ENCODE measurements at regions not wholly inside any gene's neighbourhood (a gene's known extent, or its start where the extent isn't known, plus 50 kb on each side); places are given as distances from the start of the nearest gene placed in this dataset.
A peak's percentile ranks its signal among the peaks of the same experiment; 100 is the strongest.
"Not testable (repeated sequence)": the region's sequence is repeated elsewhere in the genome, so short reads cannot be mapped to it uniquely, and the experiment has no call there.

DNA sequence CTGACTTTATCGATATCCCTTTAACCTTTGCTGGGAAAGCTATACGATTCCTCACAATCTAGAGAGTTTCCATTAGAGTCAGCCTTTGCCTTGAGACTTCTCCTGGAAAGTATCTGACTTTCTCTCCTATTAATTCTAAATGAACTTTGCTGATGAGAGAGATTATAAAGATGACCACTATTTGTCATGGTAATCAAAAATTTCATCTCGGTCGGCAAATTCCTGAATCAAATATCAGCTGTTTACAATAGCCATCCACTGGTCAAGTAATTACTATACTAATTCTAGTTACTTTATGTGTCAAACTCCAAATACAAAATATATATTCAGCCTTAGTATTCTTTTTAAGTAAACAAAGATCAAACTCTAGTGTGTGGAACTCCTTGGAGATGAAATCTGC lies 164.4 kb upstream of the ITGA1 start:
- DNase-seq, result no peak

DNA sequence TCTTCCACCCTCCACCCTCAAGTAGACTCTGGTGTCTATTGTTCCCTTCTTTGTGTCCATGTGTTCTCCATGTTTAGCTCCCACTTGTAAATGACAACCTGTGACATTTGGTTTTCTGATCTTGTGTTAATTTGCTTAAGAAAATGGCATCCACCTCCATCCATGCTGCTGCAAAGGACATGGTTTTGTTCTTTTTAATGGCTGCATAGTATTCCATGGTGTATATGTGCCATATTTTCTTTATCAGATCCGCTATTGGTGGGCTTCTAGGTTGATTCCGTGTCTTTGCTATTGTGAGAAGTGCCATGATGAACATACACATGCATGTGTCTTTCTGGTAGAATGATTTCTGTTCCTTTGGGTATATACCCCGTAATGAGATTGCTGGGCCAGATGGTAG lies 163.4 kb upstream of the ITGA1 start:
- DNase-seq, result no peak

DNA sequence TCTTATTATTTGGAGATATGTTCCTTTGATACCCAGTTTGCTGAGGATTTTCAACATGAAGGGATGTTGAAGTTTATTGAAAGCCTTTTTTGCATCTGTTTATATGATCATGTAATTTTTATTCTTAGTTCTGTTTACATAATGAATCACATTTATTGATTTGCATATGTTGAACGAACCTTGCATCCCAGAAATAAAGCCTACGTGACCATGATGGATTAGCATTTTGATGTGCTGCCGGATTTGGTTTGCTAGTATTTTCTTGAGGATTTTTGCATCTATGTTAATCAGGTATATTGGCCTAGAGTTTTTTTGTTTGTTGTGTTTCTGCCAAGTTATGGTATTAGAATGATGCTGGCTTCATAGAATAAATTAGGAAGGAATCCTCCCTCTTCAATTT lies 161.4 kb upstream of the ITGA1 start:
- no peak for DNase-seq

DNA sequence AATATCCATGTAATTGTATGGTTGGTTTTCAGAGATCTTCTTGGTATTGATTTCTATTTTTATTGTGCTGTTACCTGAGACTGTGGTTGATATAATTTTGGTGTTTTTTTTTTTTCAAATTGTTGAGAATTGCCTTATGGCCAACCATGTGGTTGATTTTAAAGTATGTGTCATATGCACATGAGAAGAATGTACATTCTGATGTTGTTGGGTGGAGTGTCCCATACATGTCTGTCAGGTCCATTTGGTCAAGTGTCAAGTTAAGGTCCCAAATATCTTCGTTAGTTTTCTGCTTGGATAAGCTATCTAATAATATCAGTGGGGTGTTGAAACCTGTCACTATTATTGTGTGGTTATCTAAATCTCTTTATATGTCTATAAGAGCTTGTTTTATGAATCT lies 160.0 kb upstream of the ITGA1 start:
- no peak for DNase-seq

DNA sequence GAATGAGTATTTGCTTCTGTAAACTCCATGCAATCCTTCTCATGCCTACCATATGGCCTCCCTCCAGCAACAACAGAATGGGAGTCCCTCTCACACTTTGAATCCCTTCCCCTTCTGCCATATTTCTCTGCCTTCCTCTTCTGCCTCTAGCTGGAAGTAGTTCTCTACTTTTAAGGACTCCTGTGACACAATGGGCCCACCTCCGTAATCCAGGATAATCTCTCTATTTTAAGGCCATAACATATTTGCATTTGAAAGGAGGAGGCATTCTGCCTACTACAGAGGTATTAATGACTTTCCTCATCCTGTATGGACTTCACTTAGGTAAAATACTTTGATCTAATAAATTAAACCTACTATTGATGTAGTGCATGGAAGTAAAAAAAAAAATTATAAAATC lies 155.4 kb upstream of the ITGA1 start:
- no peak for DNase-seq

DNA sequence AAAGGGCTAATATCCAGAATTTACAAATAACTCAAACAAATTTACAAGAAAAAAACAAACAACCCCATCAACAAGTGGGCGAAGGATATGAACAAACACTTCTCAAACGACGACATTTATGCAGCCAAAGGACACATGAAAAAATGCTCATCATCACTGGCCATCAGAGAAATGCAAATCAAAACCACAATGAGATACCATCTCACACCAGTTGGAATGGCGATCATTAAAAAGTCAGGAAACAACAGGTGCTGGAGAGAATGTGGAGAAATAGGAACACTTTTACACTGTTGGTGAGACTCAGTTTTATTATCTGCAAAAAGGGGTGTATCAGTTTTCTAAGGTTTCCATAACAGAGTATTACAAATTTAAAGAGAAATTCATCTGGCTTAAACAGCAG lies 153.5 kb upstream of the ITGA1 start:
- not testable (repeated sequence) for DNase-seq

DNA sequence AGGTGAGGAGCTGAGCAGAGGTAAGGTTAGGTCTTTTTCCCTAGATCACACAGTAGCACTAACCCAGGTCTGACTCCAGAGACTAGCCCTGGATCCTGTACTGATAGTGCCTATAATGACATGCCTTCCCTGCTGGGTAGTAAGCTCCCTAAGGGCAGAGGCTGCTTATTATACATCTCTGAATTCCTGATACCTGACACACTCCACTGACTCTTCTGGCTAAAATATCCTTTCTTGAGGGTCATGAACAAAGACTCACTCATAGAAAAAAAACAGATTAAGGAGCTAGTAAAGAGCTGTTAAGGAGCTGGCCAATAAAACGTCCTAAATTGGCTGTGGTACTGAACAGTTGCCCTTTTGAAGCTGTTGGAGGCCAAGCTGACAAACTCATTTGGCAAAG lies 149.0 kb upstream of the ITGA1 start:
- DNase-seq, result no peak

DNA sequence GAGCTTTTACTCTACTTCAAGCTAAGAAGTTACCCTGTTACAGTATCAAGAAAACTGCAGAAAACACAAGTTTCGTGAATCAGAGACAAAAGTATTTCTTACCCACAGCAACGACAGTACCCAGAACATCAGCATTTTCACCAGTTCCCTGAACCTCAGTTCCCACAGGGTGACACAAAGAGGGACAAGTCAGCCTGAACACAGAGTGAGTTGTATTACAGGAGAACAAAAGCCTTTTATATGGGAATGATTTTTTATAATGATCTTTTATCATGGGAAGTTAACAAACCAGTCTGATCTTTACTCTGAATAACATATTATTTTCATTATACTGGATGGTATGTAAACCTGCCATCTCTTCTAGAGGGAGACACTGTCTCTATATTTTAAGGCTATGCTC lies 139.0 kb upstream of the ITGA1 start:
- DNase-seq, result no peak

DNA sequence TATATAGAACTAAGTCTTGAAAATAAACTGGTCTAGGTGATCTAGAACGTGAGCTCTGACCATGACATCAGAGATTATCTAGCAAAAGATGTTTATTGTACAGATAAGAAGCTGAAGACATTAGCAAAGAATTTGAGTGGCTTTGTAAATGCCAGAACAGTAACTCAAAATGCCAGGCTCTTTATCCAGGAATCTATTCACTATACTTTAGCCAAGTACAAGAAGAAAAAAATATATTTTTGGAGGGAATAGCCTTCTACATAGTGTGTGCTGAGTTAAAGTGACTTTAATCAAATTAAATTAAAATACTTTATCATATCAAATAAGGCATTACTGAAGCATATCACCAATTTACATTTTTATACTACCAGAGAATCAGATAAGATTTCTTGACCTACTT lies 132.6 kb upstream of the ITGA1 start:
- no peak for DNase-seq

DNA sequence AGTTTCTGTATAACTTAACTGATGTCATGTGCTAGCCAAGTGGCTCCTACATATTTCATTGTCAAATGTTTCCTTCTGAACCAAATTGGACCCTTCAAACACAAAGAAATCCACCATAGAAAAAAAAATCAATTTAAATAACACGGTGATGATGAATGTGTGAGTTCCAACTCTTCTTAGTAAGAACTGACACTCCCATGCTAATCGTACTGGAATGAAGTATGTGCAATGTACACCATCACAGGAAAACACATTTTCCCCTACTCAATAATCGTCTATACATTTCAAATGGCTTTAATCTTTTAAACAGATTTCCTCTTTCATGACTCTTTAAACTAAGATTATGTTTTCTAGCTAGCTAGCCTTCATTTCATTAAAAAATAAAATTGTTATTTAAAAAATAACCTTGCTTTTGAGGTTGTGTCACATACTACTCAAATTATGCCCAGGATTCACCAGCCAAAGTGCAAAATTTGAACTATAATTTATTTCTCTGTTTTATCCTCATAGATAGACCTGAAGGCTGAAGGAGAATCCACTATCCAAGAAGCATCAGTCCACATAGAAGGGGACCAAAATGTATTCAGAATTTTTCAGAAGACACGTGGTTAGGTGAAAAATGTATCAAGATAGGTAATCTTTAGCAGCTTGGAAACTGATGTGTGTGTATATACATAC lies 131.0 kb upstream of the ITGA1 start:
- DNase-seq, result no peak

DNA sequence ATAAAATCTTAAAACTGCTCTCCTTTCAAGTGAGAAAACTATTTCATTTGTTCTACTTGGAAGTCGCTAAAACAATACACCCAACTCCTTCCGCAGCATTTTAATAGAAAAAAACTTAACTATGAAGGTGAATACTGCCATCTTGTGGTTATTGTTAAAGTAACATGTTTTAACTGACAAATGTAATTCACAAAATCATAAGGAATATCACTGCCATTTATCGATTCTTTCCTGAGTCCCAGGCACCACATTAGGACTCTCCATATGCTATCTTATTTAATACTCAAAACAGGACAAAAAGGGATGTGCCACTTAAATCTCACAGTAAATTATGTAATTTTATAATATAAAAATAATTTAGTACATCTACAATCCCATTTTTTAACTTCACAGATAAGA lies 130.5 kb upstream of the ITGA1 start:
- peak; percentile 24 for DNase-seq

DNA sequence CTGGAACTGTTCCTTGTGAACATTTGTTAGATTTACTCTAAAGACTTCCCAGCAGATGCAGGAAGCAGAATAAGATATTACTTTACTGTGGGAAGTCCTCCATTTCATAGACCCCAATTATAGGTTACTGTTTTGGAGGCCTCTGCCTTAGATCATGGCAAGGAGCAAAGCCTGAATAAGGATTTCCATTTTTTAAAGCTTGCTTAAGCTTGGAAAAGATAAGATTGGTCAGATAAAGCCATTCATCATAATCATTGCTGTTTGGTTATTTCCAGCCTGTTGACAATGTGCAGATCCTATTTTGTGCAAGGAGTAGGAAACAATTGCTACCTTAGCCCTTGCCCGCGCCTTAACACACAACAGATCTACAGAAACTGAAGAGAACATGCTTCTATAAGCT lies 129.5 kb upstream of the ITGA1 start:
- DNase-seq, result no peak

DNA sequence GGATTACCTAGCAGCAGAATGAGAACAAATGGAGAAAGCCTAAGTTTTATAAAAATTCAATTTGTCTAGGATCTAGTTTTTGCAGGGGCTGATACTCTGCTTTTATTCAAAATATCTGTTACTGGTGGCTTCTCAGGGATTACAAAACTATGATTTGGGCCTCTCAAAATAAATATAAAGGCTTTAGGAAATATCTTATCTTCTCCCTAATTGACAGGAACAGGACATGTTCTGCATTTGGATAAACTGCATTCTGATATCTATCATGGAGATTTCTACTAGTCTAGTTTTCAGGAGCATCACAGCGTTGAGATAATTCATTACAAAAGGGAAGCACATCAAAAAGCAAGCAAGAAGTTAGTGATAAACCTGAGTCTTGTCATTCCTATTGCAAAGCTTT lies 127.1 kb upstream of the ITGA1 start:
- no peak for DNase-seq

DNA sequence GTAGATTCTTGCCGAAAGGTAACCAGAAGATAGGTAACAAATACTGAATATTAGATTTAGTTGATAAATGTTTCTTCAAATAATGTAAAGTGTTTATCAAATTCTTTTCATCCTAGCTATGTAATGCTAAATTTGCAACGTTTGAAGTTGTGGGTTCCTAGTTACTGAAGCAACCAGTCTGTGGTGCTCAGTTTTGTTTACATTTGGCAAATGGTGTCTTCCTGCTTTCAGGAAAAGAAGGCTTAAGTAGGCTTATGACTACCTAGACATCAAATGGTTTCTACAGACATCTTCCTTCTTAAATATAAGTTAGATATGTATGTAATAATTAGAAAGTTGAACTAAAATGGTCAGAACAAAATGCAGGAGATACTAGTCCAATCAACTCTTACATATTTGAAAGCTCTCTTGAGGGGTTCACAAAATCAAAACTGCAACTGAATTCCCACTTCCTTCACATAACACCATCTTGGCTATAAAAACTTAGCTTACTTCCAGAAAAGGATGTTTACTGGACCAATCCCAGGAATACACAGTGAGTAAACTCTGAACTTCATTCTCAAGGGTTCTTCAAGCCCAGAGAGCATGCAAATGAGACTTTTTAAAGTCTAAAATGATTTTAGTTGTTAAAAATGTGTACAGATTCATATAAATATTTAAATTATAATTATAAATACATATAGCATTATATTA lies 125.7 kb upstream of the ITGA1 start:
- DNase-seq, result no peak

DNA sequence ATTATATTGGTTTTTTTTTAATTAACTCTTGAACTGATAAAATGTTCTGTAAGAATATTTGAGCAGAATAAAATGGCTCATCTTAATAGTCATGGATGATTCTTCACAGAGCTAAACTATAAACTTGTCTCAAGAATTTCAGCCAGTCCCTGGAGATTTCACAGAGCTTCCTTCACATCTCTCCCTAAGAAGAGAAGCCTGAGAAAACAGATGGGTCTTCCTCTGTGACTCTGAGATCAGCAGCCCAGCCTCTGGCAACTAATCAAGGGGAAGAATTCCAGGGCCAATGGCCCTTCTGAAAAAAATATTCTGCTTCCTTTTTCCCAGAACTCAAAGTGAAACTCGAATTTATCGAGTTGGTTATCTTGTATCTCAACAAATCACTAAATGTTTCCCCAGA lies 122.2 kb upstream of the ITGA1 start:
- no peak for DNase-seq

DNA sequence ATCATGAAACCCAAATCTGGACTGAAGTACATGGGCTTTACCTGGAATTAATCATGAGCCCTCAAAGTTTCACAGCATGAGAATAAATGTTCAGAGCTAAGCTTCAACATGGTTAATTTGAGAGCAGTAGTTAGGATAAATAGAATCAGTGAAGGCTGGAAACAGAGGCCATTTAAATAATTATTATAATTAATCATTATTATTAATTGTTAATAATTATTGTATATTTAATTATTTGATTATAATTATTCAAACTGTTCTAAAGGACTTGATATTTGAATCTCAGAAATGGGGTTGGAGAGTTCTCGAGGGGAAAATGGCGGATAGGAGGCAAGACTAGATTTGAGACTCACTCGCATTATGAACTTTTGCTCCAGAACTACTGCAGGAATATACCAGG lies 119.6 kb upstream of the ITGA1 start:
- DNase-seq, result no peak

DNA sequence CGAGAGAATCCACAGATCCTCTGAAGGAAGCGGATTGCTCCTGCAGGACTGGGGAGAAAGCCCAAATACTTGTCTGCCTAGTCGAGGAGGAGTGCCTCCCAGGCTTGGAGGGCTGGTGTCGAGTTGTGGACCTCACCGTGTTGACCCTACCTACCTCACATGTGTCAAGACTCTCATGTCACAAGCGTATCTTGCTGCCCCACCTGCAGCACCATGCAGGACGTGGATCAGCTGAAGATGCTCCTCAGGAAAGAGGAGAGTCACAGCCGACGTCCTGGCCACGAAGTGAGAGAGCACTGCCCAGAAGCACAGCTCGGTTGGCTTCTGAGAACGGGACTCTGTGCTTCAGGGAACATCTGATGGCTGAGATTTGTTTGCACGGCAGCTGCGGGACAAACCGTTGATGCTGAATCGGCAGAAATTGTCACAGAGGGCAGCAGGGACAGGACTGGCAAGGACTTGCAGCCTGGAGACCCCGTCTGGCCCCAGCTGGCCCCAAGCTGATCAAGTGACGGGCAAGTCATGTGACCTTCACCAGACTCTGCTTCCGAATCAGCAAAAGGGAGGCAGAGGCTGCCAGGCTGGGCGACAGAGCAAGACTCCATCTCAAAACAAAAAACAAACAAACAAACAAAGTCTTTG lies 119.1 kb upstream of the ITGA1 start:
- no peak for DNase-seq

DNA sequence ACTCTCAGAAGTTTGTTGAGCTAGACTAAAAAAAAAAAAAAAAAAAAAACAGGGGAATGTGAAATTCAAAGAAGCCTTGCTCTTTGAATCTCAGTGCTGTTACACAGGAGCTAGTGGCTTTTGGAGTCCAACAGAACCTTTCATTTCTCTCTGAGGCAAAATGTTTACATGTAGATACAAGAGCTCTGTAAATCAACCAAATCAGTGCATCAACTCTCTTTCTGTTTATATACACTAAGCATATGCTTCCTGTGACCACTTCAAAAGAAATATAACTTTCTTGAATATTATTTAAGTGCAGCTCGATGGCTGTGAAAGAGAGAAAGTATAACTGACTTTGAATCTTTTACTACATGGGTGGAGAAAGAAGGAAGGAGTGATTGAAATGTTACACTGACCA lies 115.3 kb upstream of the ITGA1 start:
- DNase-seq, result no peak

DNA sequence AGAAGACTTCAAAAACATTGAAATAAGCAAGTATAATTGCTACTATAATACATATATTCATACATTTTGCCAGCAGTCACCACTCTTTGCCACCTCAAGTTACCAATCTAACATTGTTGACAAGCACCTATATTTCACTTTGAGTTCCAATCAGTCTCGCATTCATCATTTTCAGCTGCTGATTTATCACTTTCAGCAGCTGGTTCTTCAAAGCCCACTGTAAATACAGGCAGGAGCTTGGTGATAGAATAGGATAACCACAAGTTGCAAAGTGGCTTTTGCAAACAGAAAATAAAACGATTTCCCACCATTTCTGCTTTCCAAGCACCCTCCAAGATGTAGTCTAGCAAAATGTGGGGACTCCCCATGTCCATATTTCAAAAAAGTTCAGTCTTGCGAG lies 114.2 kb upstream of the ITGA1 start:
- DNase-seq, result no peak

DNA sequence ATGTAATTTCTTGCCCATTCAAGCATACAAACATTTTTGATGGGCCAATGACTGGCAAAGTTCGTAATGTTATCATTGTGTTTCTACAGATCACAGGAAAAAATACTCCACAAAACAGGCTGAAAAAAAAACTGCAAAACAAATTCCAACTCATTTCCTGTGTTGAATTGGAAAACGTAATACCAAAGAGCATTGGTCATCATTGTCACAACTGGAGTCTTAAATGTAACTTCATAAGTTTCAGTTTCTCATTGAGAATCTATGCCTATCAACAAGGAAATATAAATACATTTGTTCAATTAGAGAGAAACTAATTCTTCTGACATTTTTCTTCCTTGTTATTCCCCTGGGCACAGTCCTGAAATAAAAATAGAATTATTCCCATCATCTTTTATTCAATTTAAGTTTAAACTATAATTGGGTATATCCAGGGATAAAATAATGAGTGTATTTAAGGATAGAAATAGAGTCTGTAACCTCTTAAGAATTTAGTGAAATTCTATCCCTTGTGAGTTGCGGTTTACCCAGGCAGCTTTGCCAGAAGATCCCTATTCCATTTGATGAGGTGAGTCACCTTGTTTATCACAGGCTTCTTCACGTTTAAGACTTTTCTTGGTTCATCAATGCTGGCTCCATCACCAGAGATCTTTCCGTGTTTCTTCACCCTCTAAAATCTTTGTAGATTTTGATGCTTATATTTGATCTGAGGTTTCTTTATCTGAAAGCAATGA lies 112.7 kb upstream of the ITGA1 start:
- DNase-seq, result no peak

DNA sequence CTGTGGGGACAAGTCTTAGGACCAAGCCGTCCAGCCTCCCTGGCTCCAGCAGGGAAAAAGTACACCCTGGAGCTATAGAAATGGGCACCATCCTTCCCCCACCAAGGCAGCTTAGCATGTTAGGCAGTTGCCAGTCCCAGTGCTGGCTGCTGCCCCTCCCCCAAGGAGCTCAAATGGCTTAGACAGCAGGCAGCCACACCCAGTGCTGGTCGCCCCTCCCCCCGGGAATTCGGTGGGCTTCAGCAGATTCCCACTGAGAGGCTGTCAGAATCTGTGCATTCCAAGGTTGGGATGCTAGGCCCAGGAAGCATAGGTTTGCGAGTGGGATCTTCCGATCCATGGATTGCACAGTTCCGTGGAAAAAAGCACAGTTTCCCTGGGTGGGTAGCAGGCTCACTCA lies 105.2 kb upstream of the ITGA1 start:
- DNase-seq, result no peak

DNA sequence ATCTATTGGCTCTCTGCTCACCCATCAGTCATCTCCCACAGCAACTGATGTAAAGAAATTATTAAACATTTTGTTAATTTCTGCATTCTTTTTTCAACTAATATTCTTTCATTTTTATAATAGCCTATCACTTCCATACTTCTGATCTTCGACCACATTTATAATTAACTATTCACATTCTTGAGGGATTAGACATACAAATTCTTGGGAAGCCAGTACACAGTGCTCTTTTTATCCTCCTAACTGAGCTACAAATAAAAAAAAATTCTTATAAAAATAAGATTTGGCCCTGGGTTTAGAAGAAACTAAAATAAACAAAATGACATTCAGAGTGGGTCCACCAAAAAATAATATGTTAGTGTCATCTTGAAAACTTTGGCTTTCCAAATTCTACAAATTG lies 103.7 kb upstream of the ITGA1 start:
- DNase-seq, result no peak

DNA sequence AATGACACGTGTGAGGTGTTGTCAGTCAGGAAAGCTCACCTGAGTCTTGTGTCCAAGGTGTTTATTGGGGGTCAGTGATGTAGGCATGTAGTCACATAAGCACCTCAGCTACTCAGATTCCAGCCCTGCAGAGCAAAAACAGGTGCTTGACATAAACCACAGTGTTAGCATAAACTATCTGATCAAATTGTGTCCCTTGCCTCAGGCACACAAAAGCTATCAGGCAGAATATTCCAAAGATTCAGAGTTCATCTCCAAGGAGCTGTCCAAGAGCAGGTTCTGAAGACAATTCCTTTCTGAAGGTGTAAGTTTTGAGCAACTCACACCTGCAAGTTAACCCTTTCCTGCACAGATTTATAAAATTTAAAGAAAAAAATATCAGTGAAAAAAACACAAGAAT lies 102.2 kb upstream of the ITGA1 start:
- no peak for DNase-seq

DNA sequence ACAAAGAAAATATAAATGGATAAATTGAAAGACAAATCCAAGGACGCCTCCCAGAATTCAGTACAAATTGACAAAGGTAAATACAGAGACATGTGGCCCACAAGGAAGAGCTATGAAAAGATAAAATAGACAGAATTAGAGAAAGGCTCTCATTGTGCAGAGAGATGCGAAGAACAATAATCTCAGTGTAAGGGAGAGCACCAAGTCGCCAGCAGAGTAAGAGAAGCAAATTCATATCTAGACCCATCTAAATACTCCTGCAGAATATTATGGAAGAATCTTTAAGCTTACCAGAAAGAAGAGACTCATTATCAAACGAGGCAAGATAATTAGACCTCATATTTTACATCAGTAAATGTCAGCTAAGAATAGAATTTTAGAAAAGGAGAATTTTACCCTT lies 101.7 kb upstream of the ITGA1 start:
- no peak for DNase-seq

Data from NCI-H1930 (cell line).